ENCODE measurements at regions not wholly inside any gene's neighbourhood (a gene's known extent, or its start where the extent isn't known, plus 50 kb on each side); places are given as distances from the start of the nearest gene placed in this dataset.
"Not testable (repeated sequence)": the region's sequence is repeated elsewhere in the genome, so short reads cannot be mapped to it uniquely, and the experiment has no call there.

DNA sequence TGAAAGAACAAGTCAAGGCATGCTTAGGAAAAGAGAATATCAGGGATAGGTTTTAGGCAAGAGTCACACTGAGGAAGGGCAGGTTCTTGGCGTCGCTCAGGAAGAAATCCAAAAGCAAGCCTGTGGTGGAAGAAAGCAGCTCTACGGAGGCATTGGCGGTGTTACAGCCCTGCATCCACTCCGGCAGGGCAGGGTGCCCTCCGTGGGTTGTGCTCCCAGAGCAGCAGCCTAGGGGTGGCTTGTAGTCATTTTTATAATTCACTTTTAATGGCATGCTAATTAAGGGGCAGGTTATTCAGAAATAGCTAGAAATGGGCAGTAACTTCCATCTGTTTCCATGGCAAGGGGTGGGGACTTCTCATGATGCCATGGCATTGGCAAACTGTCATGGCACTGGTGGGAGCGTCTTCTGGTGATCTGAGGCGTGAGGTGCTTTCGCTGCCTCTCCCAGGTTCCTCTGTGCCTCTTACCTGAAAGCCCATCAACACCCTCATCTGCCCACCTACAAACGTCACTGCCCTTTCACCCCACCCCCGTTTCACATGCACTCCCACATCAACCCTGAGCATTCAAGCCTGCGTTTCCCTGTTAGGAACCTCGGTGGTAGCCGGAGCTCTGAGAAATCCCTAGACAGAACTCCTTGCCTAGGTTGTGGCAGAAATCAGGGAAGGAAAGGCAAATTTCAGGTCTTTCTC is 1763.8 kb upstream of the TPTE start:
- not testable (repeated sequence) for DNase-seq; H3K36me3 Mint-ChIP-seq (ENCODE audit: insufficient read depth); H3K27ac Mint-ChIP-seq; H3K27me3 Mint-ChIP-seq; ATAC-seq (replicated peaks); H3K4me1 Mint-ChIP-seq (ENCODE audit: low read depth in 2 of 2); H3K4me3 Mint-ChIP-seq
- peaks cover 14 to 24% of the 10 kb centered on the region in 2 donors for H3K9me3 Mint-ChIP-seq

DNA sequence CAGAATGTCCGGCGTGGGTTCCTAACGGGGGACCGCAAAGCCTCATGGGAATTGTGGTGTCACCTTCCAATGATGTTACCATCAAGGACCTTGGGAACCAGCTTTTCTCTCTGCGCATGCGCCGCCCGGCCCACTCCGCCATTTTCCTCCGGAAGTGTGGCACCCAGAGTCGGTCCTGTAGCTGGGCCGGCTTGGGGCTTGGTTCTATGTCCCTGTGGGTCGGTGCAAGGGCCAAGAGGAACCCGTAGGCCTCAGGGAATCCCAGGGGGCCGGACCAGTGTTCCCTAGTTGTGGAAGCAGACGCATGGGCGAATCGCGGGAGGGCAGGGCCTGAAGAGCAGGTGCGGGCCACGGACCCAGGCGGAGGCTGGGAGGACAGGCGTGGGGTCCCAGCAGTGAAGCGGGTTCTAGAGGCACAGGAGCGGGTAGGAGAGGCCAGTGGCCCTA is 1762.4 kb upstream of the TPTE start:
- H3K4me1 Mint-ChIP-seq (ENCODE audit: low read depth in 2 of 2); ATAC-seq (replicated peaks); H3K27me3 Mint-ChIP-seq; H3K4me3 Mint-ChIP-seq; DNase-seq; H3K27ac Mint-ChIP-seq; H3K36me3 Mint-ChIP-seq (ENCODE audit: insufficient read depth): not testable (repeated sequence)
- H3K9me3 Mint-ChIP-seq = peaks cover 16 to 28% of the 10 kb centered on the region in 2 donors

DNA sequence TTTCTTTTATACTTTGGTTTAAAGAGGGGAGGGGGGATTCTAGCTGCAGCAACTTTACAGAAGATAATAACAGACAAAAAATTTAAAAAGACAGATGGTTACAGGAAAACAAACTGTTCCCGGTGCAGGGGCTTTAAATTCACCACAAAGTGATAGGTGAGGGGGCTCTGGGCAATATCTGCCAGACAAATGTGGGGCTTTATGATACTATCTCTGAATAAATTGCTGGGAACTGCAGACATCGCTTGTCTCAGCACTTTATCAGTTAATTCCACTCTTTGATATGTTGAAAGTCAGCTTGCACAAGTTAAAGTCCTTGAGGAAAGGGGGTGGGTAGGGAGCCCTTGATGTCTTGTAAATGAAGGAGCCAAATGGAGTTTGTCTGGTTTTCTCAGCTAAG is 1759.1 kb upstream of the TPTE start:
- H3K9me3 Mint-ChIP-seq = peaks cover 18 to 37% of the 10 kb centered on the region in 2 donors
- not testable (repeated sequence) for DNase-seq; H3K4me3 Mint-ChIP-seq; ATAC-seq (replicated peaks); H3K36me3 Mint-ChIP-seq (ENCODE audit: insufficient read depth); H3K27me3 Mint-ChIP-seq; H3K4me1 Mint-ChIP-seq (ENCODE audit: low read depth in 2 of 2); H3K27ac Mint-ChIP-seq

DNA sequence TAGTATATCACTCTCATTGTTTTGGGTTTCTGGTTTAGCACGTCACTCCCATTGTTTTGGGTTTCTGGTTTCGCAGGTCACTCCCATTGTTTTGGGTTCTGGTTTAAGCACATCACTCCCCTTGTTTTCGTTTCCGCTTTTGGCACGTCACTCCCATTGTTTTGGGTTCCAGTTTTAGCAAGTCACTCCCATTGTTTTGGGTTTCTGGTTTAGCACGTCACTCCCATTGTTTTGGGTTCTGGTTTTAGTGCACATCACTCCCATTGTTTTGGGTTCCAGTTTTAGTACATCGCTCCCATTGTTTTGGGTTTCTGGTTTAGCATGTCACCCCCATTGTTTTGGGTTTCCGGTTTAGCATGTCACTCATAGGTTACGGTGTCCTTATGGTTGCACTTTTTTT is 1757.0 kb upstream of the TPTE start:
- H3K9me3 Mint-ChIP-seq = peaks cover 18 to 29% of the 10 kb centered on the region in 2 donors
- not testable (repeated sequence) for H3K27ac Mint-ChIP-seq; H3K27me3 Mint-ChIP-seq; DNase-seq; H3K4me1 Mint-ChIP-seq (ENCODE audit: low read depth in 2 of 2); H3K4me3 Mint-ChIP-seq; H3K36me3 Mint-ChIP-seq (ENCODE audit: insufficient read depth); ATAC-seq (replicated peaks)

DNA sequence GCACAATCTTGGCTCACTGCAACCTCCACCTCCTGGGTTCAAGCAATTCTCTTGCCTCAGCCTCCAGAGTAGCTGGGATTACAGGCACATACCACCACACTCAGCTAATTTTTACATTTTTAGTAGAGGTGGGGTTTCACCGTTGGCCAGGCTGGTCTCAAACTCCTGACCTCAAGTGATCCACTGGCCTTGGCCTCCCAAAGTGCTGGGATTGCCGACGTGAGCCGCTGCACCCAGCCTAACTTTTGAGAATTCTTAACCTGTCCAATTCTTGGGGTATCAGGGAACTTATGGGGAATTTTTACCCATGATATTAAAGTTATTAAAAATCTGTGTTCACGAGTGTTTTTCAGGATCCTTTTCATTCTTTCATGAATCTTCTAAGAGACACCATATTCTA is 1755.2 kb upstream of the TPTE start:
- H3K36me3 Mint-ChIP-seq (ENCODE audit: insufficient read depth); ATAC-seq (replicated peaks); DNase-seq; H3K4me1 Mint-ChIP-seq (ENCODE audit: low read depth in 2 of 2); H3K4me3 Mint-ChIP-seq; H3K27ac Mint-ChIP-seq; H3K27me3 Mint-ChIP-seq: not testable (repeated sequence)
- H3K9me3 Mint-ChIP-seq = peaks cover 13 to 34% of the 10 kb centered on the region in 2 donors

DNA sequence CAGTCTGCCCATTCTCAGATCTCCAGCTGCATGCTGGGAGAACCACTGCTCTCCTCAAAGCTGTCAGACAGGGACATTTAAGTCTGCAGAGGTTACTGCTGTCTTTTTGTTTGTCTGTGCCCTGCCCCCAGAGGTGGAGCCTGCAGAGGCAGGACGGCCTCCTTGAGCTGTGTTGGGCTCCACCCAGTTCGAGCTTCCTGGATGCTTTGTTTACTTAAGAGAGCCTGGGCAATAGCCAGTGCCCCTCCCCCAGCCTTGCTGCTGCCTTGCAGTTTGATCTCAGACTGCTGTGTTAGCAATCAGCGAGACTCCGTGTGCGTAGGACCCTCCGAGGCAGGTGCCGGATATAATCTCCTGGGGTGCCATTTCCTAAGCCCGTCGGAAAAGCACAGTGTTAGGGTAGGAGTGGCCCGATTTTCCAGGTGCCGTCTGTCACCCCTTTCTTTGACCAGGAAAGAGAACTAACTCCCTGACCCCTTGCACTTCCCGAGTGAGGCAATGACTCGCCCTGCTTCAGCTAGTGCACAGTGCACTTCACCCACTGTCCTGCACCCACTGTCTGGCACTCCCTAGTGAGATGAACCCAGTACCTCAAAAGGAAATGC is 1748.4 kb upstream of the TPTE start:
- not testable (repeated sequence) for ATAC-seq (replicated peaks); H3K4me3 Mint-ChIP-seq; DNase-seq; H3K36me3 Mint-ChIP-seq (ENCODE audit: insufficient read depth); H3K27ac Mint-ChIP-seq; H3K4me1 Mint-ChIP-seq (ENCODE audit: low read depth in 2 of 2); H3K27me3 Mint-ChIP-seq
- H3K9me3 Mint-ChIP-seq = peaks cover 11 to 15% of the 10 kb centered on the region in 2 donors

DNA sequence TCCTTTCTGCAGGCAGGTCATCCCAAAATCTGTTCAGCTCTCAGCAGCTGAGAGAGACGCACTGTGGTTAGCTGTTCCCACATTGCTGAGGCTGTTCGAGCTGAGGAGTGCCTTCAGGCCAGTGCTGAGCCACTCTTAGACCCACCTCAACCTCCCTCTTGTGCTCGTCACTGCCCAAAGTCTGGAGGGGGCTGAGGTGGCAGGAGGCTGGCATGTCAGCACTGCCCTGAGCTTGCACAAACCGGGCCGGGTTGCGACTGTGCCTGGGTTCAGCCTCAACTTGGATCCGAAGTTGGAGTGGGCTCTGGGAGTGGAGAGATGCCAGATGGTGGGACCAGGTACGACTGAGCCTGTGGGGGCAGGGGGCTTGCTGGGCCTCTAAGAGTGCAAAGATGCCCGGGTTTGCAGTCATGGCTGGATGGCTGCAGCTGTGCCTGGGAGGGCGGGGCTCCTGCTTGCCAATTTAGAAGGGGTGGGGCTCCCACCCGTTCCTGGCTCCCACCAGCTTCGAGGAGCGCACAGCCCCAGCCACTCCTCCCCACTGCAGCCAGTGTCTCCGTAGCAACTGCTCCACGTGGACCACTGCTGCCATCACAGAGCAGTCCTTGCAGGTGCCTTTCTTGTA is 1745.7 kb upstream of the TPTE start:
- not testable (repeated sequence) for H3K4me3 Mint-ChIP-seq; H3K4me1 Mint-ChIP-seq (ENCODE audit: low read depth in 2 of 2); H3K27me3 Mint-ChIP-seq; H3K36me3 Mint-ChIP-seq (ENCODE audit: insufficient read depth); H3K27ac Mint-ChIP-seq; DNase-seq; ATAC-seq (replicated peaks)
- peaks cover 8 to 11% of the 10 kb centered on the region in 2 donors for H3K9me3 Mint-ChIP-seq

DNA sequence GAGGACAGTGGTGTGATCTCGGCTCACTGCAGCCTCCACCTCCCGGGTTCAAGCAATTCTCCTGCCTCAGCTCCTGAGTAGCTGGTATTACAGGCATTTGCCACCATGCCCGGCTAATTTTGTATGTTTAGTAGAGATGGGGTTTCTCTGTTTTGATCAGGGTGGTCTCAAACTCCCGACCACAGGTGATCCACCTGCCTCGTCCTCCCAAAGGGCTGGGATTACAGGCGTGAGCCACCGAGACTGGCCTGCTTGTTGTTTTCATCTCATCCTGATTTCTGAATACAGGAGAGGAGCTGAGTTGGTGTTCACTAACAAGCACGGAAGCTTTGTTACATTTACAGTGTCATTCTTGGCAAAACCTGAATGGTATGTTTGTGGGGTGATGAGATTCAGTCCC is 1744.1 kb upstream of the TPTE start:
- H3K27me3 Mint-ChIP-seq; H3K36me3 Mint-ChIP-seq (ENCODE audit: insufficient read depth); H3K9me3 Mint-ChIP-seq; H3K4me1 Mint-ChIP-seq (ENCODE audit: low read depth in 2 of 2); ATAC-seq (replicated peaks); H3K4me3 Mint-ChIP-seq; DNase-seq: not testable (repeated sequence)
- H3K27ac Mint-ChIP-seq = peak overlapping the region in 1 of 2 donors; percentile 46

DNA sequence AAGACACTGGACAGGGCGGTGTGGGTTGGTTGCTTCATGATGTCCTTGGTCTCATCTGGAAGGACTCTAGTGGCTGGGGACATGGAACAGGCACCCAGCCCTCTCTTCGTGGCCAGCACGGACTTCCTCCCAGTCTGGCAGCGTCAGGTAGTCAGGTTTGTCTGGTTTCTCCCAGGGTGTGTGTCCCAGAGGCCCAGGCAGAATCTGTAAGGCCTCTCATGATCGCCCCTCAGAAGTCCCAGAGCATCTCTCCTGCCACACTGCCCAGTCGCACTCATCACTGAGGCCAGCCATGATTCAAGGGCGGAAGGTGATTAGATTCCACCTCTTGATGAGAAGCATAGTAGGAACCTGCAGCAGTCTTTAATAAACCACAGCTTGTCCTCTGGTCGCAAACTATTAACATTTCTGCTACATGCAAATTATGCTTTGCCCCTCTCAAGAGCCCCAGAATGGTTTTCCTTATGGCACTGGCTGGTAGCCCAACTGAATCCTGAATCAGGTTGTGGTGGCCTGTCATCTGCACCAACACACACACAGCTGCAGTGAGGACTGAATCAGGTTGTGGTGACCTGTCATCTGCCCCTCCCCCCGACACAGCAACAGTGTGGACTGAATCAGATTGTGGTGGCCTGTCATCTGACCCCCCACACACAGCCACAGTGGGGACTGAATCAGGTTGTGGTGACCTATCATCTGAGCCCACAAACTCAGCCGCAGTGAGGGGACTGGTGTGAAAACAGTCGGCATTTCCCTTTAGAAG is 1742.9 kb upstream of the TPTE start:
- not testable (repeated sequence) for H3K27me3 Mint-ChIP-seq; H3K4me3 Mint-ChIP-seq; H3K4me1 Mint-ChIP-seq (ENCODE audit: low read depth in 2 of 2); ATAC-seq (replicated peaks); H3K36me3 Mint-ChIP-seq (ENCODE audit: insufficient read depth); DNase-seq; H3K27ac Mint-ChIP-seq; H3K9me3 Mint-ChIP-seq

DNA sequence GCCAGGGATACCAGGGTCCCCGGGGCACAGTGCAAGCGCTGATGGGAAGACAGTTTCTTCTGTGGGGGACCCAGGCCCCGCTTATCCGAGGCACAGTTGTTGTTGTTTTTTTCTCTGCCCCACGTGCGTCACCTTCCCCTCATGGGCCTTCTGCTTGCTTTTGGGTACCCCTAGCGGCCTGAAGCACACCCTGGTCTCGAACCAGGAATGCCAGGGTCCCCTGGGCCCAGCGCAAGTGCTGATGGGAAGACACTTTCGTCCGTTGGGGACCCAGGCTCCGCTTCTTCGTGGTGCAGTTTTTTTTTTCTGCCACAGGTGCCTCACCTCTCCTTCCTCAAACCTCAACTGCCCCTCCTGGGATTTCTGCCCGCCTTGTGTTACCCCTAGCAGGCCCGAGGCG is 1708.5 kb upstream of the TPTE start:
- H3K27me3 Mint-ChIP-seq; H3K4me3 Mint-ChIP-seq; H3K36me3 Mint-ChIP-seq (ENCODE audit: insufficient read depth); ATAC-seq (replicated peaks); DNase-seq; H3K9me3 Mint-ChIP-seq; H3K27ac Mint-ChIP-seq; H3K4me1 Mint-ChIP-seq (ENCODE audit: low read depth in 2 of 2): not testable (repeated sequence)

DNA sequence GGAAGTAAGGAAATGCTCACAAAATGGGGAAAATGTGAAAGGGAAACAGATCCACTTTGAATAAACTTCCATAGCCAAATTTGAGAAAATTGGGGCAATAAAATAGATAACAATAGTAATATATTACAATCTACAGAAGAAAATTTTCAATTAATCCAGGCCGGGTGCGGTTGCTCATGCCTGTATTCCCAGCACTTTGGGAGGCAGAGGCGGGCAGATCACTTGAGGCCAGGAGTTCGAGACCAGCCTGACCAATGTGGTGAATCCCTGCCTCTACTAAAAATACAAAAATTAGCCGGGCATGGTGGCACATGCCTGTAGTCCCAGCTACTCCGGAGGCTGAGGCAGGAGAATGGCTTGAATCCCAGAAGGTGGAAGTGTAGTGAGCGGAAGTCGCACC is 1687.1 kb upstream of the TPTE start:
- H3K4me3 Mint-ChIP-seq; H3K27ac Mint-ChIP-seq; H3K4me1 Mint-ChIP-seq (ENCODE audit: low read depth in 2 of 2); H3K36me3 Mint-ChIP-seq (ENCODE audit: insufficient read depth); ATAC-seq (replicated peaks); H3K9me3 Mint-ChIP-seq; H3K27me3 Mint-ChIP-seq; DNase-seq: not testable (repeated sequence)

Measured in effector memory CD8-positive, alpha-beta T cell (primary cell).